ENCODE measurements at regions not wholly inside any gene's neighbourhood (a gene's known extent, or its start where the extent isn't known, plus 50 kb on each side); places are given as distances from the start of the nearest gene placed in this dataset.

GRCh38 chr9:13424204-13424603 lies 144.7 kb upstream of the MPDZ start:
- 88% methylated on average over 5 of the region's 6 CpGs for WGBS
- Histone ChIP-seq H3K18ac (ENCODE audit: low read depth in 1 of 2, low read length in 2 of 2) (peak overlapping the region in 1 of 2 experiments; percentile 17), H2BK120ac (ENCODE audit: low read depth, low read length) (no peak overlapping the region), H2BK12ac (ENCODE audit: low read length in 2 of 2) (no peak overlapping the region), H3K27ac (ENCODE audit: low read length, poor library complexity, severe bottlenecking) (no peak overlapping the region), H3K79me1 (replicated peaks; ENCODE audit: low read length, poor library complexity, severe bottlenecking) (no peaks in the 10 kb centered on the region), H3K4me3 (ENCODE audit: insufficient read depth in 1 of 2, low read depth in 1 of 2, low read length in 2 of 2) (no peak overlapping the region), H3K4me2 (ENCODE audit: low read length, poor library complexity, severe bottlenecking) (no peak overlapping the region), H3K36me3 (ENCODE audit: control insufficient read depth in 1 of 2, insufficient read depth in 2 of 2, low read depth in 1 of 2, low read length in 2 of 2) (no peaks in the 10 kb centered on the region), H3K9me3 (ENCODE audit: control insufficient read depth, low read length) (no peaks in the 10 kb centered on the region), H2BK15ac (ENCODE audit: low read depth, poor library complexity, severe bottlenecking) (no peak overlapping the region), H3K9ac (ENCODE audit: low read length) (no peak overlapping the region), H3K4me1 (ENCODE audit: control insufficient read depth, insufficient read depth, low read depth, low read length) (no peaks in the 10 kb centered on the region), H3K14ac (ENCODE audit: low read length in 2 of 2) (no peak overlapping the region), H3K23ac (ENCODE audit: low read length in 2 of 2) (no peak overlapping the region), H2AFZ (ENCODE audit: low read depth, low read length) (no peak overlapping the region), H2AK5ac (ENCODE audit: low read length, severe bottlenecking) (no peak overlapping the region), H2BK5ac (ENCODE audit: low read depth, low read length, poor library complexity, severe bottlenecking) (no peak overlapping the region), H4K91ac (ENCODE audit: low read length) (no peak overlapping the region), H3K4ac (ENCODE audit: low read depth in 1 of 2, low read length in 2 of 2) (no peak overlapping the region), H3K27me3 (ENCODE audit: control insufficient read depth in 1 of 2, insufficient read depth in 1 of 2, low read length in 2 of 2) (no peaks in the 10 kb centered on the region), H4K8ac (ENCODE audit: low read length) (peak overlapping the region; percentile 60)
- DNase-seq = no peak

- Histone ChIP-seq H2BK15ac (ENCODE audit: low read depth, poor library complexity, severe bottlenecking) (no peak overlapping the region), H3K4me1 (ENCODE audit: control insufficient read depth, insufficient read depth, low read depth, low read length) (no peaks in the 10 kb centered on the region), H3K4me2 (ENCODE audit: low read length, poor library complexity, severe bottlenecking) (no peak overlapping the region), H3K9me3 (ENCODE audit: control insufficient read depth, low read length) (no peaks in the 10 kb centered on the region), H3K23ac (ENCODE audit: low read length in 2 of 2) (no peak overlapping the region), H3K27me3 (ENCODE audit: control insufficient read depth in 1 of 2, insufficient read depth in 1 of 2, low read length in 2 of 2) (no peaks in the 10 kb centered on the region), H3K27ac (ENCODE audit: low read length, poor library complexity, severe bottlenecking) (no peak overlapping the region), H3K18ac (ENCODE audit: low read depth in 1 of 2, low read length in 2 of 2) (no peak overlapping the region), H3K4ac (ENCODE audit: low read depth in 1 of 2, low read length in 2 of 2) (no peak overlapping the region), H2AFZ (ENCODE audit: low read depth, low read length) (no peak overlapping the region), H3K4me3 (ENCODE audit: insufficient read depth in 1 of 2, low read depth in 1 of 2, low read length in 2 of 2) (no peak overlapping the region), H3K9ac (ENCODE audit: low read length) (no peak overlapping the region), H4K8ac (ENCODE audit: low read length) (no peak overlapping the region), H2AK5ac (ENCODE audit: low read length, severe bottlenecking) (no peak overlapping the region), H3K14ac (ENCODE audit: low read length in 2 of 2) (no peak overlapping the region), H2BK120ac (ENCODE audit: low read depth, low read length) (no peak overlapping the region), H4K91ac (ENCODE audit: low read length) (no peak overlapping the region), H3K36me3 (ENCODE audit: control insufficient read depth in 1 of 2, insufficient read depth in 2 of 2, low read depth in 1 of 2, low read length in 2 of 2) (no peaks in the 10 kb centered on the region), H2BK5ac (ENCODE audit: low read depth, low read length, poor library complexity, severe bottlenecking) (no peak overlapping the region), H3K79me1 (replicated peaks; ENCODE audit: low read length, poor library complexity, severe bottlenecking) (no peaks in the 10 kb centered on the region), H2BK12ac (ENCODE audit: low read length in 2 of 2) (no peak overlapping the region)
- no peak for DNase-seq
These were observed 134.9 kb upstream of the MPDZ start for GRCh38 chr9:13414349-13414748.

GRCh38 chr9:13412331-13412730 lies 132.8 kb upstream of the MPDZ start:
- DNase-seq = no peak
- 100% methylated on average over 1 of the region's 2 CpGs for WGBS
- no peak overlapping the region for H3K9ac ChIP-seq (ENCODE audit: low read length)

GRCh38 chr9:13411791-13412190 lies 132.3 kb upstream of the MPDZ start:
- no peak overlapping the region for H4K8ac ChIP-seq (ENCODE audit: low read length)
- H2BK5ac ChIP-seq (ENCODE audit: low read depth, low read length, poor library complexity, severe bottlenecking) = no peak overlapping the region
- no peak overlapping the region for H3K9ac ChIP-seq (ENCODE audit: low read length)
- no peak overlapping the region for H3K4me3 ChIP-seq (ENCODE audit: insufficient read depth in 1 of 2, low read depth in 1 of 2, low read length in 2 of 2)
- no peak overlapping the region for H3K18ac ChIP-seq (ENCODE audit: low read depth in 1 of 2, low read length in 2 of 2)
- no peaks in the 10 kb centered on the region for H3K4me1 ChIP-seq (ENCODE audit: control insufficient read depth, insufficient read depth, low read depth, low read length)
- peaks cover 0 to 3% of the 10 kb centered on the region in 2 experiments for H3K27me3 ChIP-seq (ENCODE audit: control insufficient read depth in 1 of 2, insufficient read depth in 1 of 2, low read length in 2 of 2)
- no peaks in the 10 kb centered on the region for H3K79me1 ChIP-seq (replicated peaks; ENCODE audit: low read length, poor library complexity, severe bottlenecking)
- H3K14ac ChIP-seq (ENCODE audit: low read length in 2 of 2) = no peak overlapping the region
- no peak overlapping the region for H3K4me2 ChIP-seq (ENCODE audit: low read length, poor library complexity, severe bottlenecking)
- no peak overlapping the region for H3K27ac ChIP-seq (ENCODE audit: low read length, poor library complexity, severe bottlenecking)
- no peak overlapping the region for H2AK5ac ChIP-seq (ENCODE audit: low read length, severe bottlenecking)
- H3K23ac ChIP-seq (ENCODE audit: low read length in 2 of 2) = no peak overlapping the region
- no peak overlapping the region for H4K91ac ChIP-seq (ENCODE audit: low read length)
- H3K4ac ChIP-seq (ENCODE audit: low read depth in 1 of 2, low read length in 2 of 2) = no peak overlapping the region
- H3K9me3 ChIP-seq (ENCODE audit: control insufficient read depth, low read length) = no peaks in the 10 kb centered on the region
- no peak for DNase-seq
- no peak overlapping the region for H2BK15ac ChIP-seq (ENCODE audit: low read depth, poor library complexity, severe bottlenecking)
- no peak overlapping the region for H2BK120ac ChIP-seq (ENCODE audit: low read depth, low read length)
- no peak overlapping the region for H2BK12ac ChIP-seq (ENCODE audit: low read length in 2 of 2)
- H3K36me3 ChIP-seq (ENCODE audit: control insufficient read depth in 1 of 2, insufficient read depth in 2 of 2, low read depth in 1 of 2, low read length in 2 of 2) = no peaks in the 10 kb centered on the region
- H2AFZ ChIP-seq (ENCODE audit: low read depth, low read length) = no peak overlapping the region

More at GRCh38 chr9:13412331-13412730, 132.8 kb upstream of the MPDZ start:
- Histone ChIP-seq H3K4ac (ENCODE audit: low read depth in 1 of 2, low read length in 2 of 2) (no peak overlapping the region), H3K27me3 (ENCODE audit: control insufficient read depth in 1 of 2, insufficient read depth in 1 of 2, low read length in 2 of 2) (peaks cover 0 to 3% of the 10 kb centered on the region in 2 experiments), H4K8ac (ENCODE audit: low read length) (no peak overlapping the region), H3K4me2 (ENCODE audit: low read length, poor library complexity, severe bottlenecking) (no peak overlapping the region), H3K9me3 (ENCODE audit: control insufficient read depth, low read length) (no peaks in the 10 kb centered on the region), H3K14ac (ENCODE audit: low read length in 2 of 2) (no peak overlapping the region), H2AK5ac (ENCODE audit: low read length, severe bottlenecking) (no peak overlapping the region), H3K18ac (ENCODE audit: low read depth in 1 of 2, low read length in 2 of 2) (no peak overlapping the region), H2BK120ac (ENCODE audit: low read depth, low read length) (no peak overlapping the region), H2AFZ (ENCODE audit: low read depth, low read length) (no peak overlapping the region), H4K91ac (ENCODE audit: low read length) (no peak overlapping the region), H2BK15ac (ENCODE audit: low read depth, poor library complexity, severe bottlenecking) (no peak overlapping the region), H3K36me3 (ENCODE audit: control insufficient read depth in 1 of 2, insufficient read depth in 2 of 2, low read depth in 1 of 2, low read length in 2 of 2) (no peaks in the 10 kb centered on the region), H3K79me1 (replicated peaks; ENCODE audit: low read length, poor library complexity, severe bottlenecking) (no peaks in the 10 kb centered on the region), H2BK12ac (ENCODE audit: low read length in 2 of 2) (no peak overlapping the region), H3K4me3 (ENCODE audit: insufficient read depth in 1 of 2, low read depth in 1 of 2, low read length in 2 of 2) (no peak overlapping the region), H3K4me1 (ENCODE audit: control insufficient read depth, insufficient read depth, low read depth, low read length) (no peaks in the 10 kb centered on the region), H3K23ac (ENCODE audit: low read length in 2 of 2) (no peak overlapping the region), H3K27ac (ENCODE audit: low read length, poor library complexity, severe bottlenecking) (no peak overlapping the region), H2BK5ac (ENCODE audit: low read depth, low read length, poor library complexity, severe bottlenecking) (no peak overlapping the region)
